Gastroesophageal sphincter (tissue), 4 donors: ENCODE measurements at regions not wholly inside any gene's neighbourhood (a gene's known extent, or its start where the extent isn't known, plus 50 kb on each side); places are given as distances from the start of the nearest gene placed in this dataset.
A peak's percentile ranks its signal among the peaks of the same experiment; 100 is the strongest.

Experiments used
- ATAC-seq: fragments of 150-250 bp; one replicate; pipeline ENCODE4 v1.9.1; 2016; ENCODE audit warnings: mild to moderate bottlenecking, moderate library complexity
- H3K27ac ChIP-seq, 4 donors: fragments of 200-600 bp; sonication (generic) in 3 of 4; 1 replicate in 3 of 4; 2 replicates in 1 of 4; pipeline ENCODE4 v1.5.1; 2016 to 2019
- H3K27me3 ChIP-seq: fragments of 200-600 bp; sonication (generic); one replicate; pipeline ENCODE4 v1.5.1; 2019
- H3K36me3 ChIP-seq, 2 donors: fragments of 200-600 bp; sonication (generic); one replicate each; pipeline ENCODE4 v1.5.1; 2019; ENCODE audit warnings: control low read depth in 1 of 2
- H3K4me1 ChIP-seq, 3 donors: fragments of 200-600 bp; sonication (generic); 1 replicate in 2 of 3; 2 replicates in 1 of 3; pipeline ENCODE4 v1.5.1; 2016 to 2019; ENCODE audit warnings: control low read depth in 2 of 3
- H3K4me3 ChIP-seq, 2 donors: fragments of 200-600 bp; sonication (generic); one replicate each; pipeline ENCODE4 v1.5.1; 2019; ENCODE audit warnings: mild to moderate bottlenecking in 1 of 2, moderate library complexity in 1 of 2
- H3K9me3 ChIP-seq, 3 donors: fragments of 200-600 bp; sonication (generic); one replicate each; pipeline ENCODE4 v1.5.1; 2017 to 2019; ENCODE audit warnings: control low read depth in 2 of 3
- CTCF ChIP-seq, 4 experiments: fragments of 200-600 bp in 2 of 4; fragments of 450-650 bp in 2 of 4; sonication (generic) in 1 of 4; IDR thresholded peaks; one replicate each; pipeline ENCODE4 v1.5.1; 2017 to 2019; ENCODE audit warnings: antibody characterized with exemption in 4 of 4, mild to moderate bottlenecking in 2 of 4, moderate library complexity in 2 of 4
- EP300 ChIP-seq: sonication (generic); formaldehyde crosslinking; IDR thresholded peaks from one replicate; pipeline ENCODE4 v1.6.1; 2017; ENCODE audit warnings: antibody characterized with exemption, mild to moderate bottlenecking
- POLR2A ChIP-seq, 2 donors: fragments of 450-650 bp; IDR thresholded peaks; one replicate each; pipeline ENCODE4 v1.6.1; 2017; ENCODE audit warnings: antibody characterized with exemption in 2 of 2, mild to moderate bottlenecking in 2 of 2, moderate library complexity in 1 of 2
- POLR2AphosphoS5 ChIP-seq: sonication (generic); formaldehyde crosslinking; IDR thresholded peaks from one replicate; pipeline ENCODE4 v1.6.1; 2017; ENCODE audit warnings: antibody characterized with exemption
- WGBS, 2 donors: methylation state at CpG; one replicate each; pipeline ENCODE4 v1.1.5; 2018; ENCODE audit warnings: low coverage in 1 of 2; 5-methylcytosine and 5-hydroxymethylcytosine counted together

GRCh38 chr7:15757041-15758000, 70.8 kb upstream of the MEOX2 start:
- Histone ChIP-seq H3K9me3 (no peaks in the 10 kb centered on the region), H3K4me1 (peaks cover 2 to 27% (median 3%) of the 10 kb centered on the region in 3 donors), H3K36me3 (no peaks in the 10 kb centered on the region), H3K4me3 (no peak overlapping the region), H3K27me3 (no peaks in the 10 kb centered on the region), H3K27ac (no peak overlapping the region)
- TF ChIP-seq CTCF (IDR thresholded peaks at IDR 0.05) (no peak), POLR2AphosphoS5 (no peak), EP300 (no peak), POLR2A (IDR thresholded peaks at IDR 0.05) (no peak)
- WGBS, 2 donors = 36 to 58% methylated on average over 3 of the region's 3 CpGs
- ATAC-seq = no peak

GRCh38 chr7:15755061-15755460, 68.6 kb upstream of the MEOX2 start:
- no peaks in the 10 kb centered on the region for H3K27me3 ChIP-seq
- peaks cover 2 to 37% (median 4%) of the 10 kb centered on the region in 3 donors for H3K4me1 ChIP-seq
- 24 to 70% methylated on average over 2 of the region's 2 CpGs for WGBS, 2 donors
- H3K9me3 ChIP-seq = no peaks in the 10 kb centered on the region
- TF ChIP-seq EP300 (no peak), POLR2A (IDR thresholded peaks at IDR 0.05) (no peak), CTCF (IDR thresholded peaks at IDR 0.05) (no peak), POLR2AphosphoS5 (no peak)
- H3K27ac ChIP-seq = peak overlapping the region in 1 of 4 donors; percentile 49
- H3K36me3 ChIP-seq = no peaks in the 10 kb centered on the region
- no peak overlapping the region for H3K4me3 ChIP-seq
- no peak for ATAC-seq

GRCh38 chr7:15753887-15754579, 67.5 kb upstream of the MEOX2 start:
- peak; percentile 45 for ATAC-seq
- no peaks in the 10 kb centered on the region for H3K36me3 ChIP-seq
- H3K27ac ChIP-seq = peak overlapping the region; percentile 18 to 68 (median 36)
- H3K27me3 ChIP-seq = no peaks in the 10 kb centered on the region
- H3K4me3 ChIP-seq = no peak overlapping the region
- 4 to 7% methylated on average over 1 of the region's 1 CpG for WGBS, 2 donors
- no peaks in the 10 kb centered on the region for H3K9me3 ChIP-seq
- peaks cover 2 to 37% (median 4%) of the 10 kb centered on the region in 3 donors for H3K4me1 ChIP-seq
- TF ChIP-seq POLR2A (IDR thresholded peaks at IDR 0.05) (no peak), POLR2AphosphoS5 (no peak), EP300 (no peak), CTCF (IDR thresholded peaks at IDR 0.05) (no peak)

GRCh38 chr7:15752377-15752776, 65.9 kb upstream of the MEOX2 start:
- TF ChIP-seq POLR2AphosphoS5 (no peak), EP300 (no peak), POLR2A (IDR thresholded peaks at IDR 0.05) (no peak), CTCF (IDR thresholded peaks at IDR 0.05) (no peak)
- WGBS, 2 donors = 5 to 11% methylated on average over 1 of the region's 1 CpG
- ATAC-seq = no peak
- Histone ChIP-seq H3K4me3 (no peak overlapping the region), H3K27ac (peak overlapping the region in 2 of 4 donors; percentile 29 to 49), H3K27me3 (no peaks in the 10 kb centered on the region), H3K4me1 (peaks cover 7 to 46% (median 10%) of the 10 kb centered on the region in 3 donors), H3K9me3 (no peaks in the 10 kb centered on the region), H3K36me3 (no peaks in the 10 kb centered on the region)
